GM12873 (cell line): ENCODE measurements at regions not wholly inside any gene's neighbourhood (a gene's known extent, or its start where the extent isn't known, plus 50 kb on each side); places are given as distances from the start of the nearest gene placed in this dataset.
A peak's percentile ranks its signal among the peaks of the same experiment; 100 is the strongest.

ENCODE experiments used
- TF ChIP-seq, protein P1 (sequence below): IDR thresholded peaks from 2 replicates; pipeline ENCODE4 v1.5.1; 2012; ENCODE audit warnings: low read depth, mild to moderate bottlenecking, moderate library complexity, low read length, control low read depth; ENCODE audit not compliant: insufficient read depth; ENCODE audit errors: missing control alignments

DNA sequence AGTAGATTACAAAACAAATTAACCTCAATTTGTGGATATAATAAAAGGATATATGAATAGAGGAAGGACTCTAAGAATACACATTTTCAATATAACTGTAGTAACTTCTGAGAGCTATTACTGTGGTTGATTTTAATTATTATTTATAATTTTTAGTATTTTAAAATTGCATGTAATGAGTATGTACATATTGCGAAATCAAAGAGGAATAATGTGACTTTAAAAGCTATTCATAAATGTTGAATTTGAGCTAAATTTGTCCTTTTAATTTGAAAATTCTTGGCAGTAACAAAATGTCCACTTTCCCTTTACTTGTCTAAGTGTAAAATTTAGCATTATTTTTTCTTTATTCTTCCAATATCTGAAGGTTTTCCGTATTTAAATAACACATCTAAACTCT, 750.6 kb upstream of the PCDH15 start:
- TF ChIP-seq, protein P1, sequence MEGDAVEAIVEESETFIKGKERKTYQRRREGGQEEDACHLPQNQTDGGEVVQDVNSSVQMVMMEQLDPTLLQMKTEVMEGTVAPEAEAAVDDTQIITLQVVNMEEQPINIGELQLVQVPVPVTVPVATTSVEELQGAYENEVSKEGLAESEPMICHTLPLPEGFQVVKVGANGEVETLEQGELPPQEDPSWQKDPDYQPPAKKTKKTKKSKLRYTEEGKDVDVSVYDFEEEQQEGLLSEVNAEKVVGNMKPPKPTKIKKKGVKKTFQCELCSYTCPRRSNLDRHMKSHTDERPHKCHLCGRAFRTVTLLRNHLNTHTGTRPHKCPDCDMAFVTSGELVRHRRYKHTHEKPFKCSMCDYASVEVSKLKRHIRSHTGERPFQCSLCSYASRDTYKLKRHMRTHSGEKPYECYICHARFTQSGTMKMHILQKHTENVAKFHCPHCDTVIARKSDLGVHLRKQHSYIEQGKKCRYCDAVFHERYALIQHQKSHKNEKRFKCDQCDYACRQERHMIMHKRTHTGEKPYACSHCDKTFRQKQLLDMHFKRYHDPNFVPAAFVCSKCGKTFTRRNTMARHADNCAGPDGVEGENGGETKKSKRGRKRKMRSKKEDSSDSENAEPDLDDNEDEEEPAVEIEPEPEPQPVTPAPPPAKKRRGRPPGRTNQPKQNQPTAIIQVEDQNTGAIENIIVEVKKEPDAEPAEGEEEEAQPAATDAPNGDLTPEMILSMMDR: no peak

DNA sequence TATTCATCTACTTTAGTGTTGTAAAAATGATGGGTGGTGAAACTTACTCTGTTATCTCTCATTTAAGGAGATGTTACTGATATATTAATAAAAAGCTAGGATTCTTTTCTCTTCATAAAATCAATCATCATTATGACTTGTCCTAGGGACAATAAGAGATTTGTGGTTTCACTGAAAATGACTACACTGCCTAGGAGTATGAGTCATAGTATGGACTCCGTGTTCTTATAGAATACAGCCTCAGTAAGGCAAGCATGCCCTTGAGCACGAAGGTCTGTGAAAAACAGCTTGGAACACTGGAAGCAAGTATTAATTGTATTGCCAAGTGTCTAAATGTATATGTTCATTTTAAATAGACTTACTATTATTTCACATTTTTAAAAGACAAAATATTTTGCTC, 749.2 kb upstream of the PCDH15 start:
- TF ChIP-seq, protein P1: no peak

DNA sequence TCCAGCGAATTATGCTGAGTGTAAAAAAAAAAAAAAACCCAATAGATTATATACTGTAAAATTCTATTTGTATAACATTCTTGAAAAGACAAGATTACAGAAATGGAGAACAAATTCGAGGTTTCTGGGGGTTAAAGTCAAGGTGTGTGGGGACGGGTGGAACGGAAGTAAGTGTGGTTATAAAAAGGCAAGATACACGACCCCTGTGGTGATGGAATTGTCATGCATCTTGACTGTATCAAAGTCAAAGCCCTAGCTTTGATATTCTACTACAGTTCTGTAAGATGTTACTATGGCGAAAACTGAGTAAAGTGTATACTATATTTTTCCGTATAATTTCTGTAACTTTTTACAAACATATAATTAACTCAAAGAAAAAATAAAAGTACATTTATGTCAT, 718.2 kb upstream of the PCDH15 start:
- TF ChIP-seq, protein P1: no peak

DNA sequence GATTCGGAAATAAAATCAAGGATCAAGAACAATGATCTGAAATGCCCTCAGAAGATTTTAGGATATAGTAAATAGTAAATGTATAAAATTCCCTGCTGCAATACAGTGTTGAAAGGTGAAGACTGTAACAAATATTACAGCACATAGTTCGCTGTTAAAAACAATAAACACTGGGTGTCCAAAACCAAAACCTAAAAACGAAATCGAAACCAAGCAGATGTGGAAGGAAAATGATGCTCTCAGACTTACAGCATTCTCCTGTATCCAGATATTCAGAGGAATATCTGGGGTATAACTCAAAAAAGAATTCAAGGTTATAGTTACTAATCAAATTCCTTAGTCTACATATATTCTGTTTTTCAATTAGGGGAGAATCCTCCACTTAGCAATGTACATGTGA, 708.1 kb upstream of the PCDH15 start:
- TF ChIP-seq, protein P1: no peak

DNA sequence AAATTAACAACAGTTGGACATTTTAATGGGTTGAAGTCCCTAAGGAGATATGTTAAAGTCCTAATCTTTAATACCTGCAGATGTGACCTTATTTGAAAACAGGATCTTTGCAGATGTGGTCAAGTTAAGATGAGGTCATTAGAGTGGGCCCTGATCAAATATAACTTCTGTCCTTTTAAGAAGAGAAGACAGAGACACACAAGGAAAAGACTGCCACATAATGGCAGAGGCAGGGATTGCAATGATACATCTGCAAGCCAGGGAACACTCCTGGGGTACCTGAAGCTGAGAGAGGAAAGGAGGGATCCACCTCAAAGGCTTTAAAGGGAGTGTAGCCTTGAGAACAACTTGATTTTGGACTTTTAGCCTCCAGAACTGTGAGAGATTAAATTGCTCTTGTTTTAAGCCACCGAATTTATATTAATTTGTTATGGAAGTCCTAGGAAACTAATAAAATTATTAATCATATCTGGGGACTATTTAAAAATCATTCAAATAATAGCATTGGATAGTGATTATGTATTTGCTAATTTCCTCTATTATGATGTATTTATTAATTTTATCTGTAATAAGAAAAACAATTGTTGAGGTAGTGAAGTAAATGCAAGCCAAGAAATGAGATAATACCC, 700.0 kb upstream of the PCDH15 start:
- TF ChIP-seq, protein P1: peak; percentile 70

DNA sequence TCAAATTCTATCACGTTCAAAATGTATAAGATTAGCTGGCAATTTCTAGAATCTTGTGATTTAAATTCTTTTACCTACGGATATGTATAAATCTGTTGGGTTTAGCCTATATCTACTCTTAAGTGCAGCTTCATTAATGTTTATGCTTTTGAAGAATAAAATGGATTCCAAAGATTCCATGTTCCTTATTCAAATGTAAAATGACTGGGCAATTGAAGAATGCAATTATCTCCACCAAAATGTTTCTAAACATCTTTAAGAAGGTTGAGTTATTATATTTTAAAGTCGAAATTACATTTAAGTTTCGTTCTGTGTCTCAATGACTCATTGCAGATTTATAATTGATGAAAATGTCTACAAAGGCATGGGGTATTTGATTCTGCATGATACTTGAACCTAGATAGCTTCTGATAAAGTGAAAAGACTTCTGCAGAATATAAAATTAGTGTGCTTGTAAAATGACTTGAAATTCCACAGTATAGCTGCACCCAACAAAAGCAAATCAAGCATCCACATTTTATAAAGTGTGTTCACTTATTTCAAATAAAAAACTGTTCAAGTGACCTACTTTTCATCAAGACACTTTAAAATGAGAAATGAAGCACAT, 697.0 kb upstream of the PCDH15 start:
- TF ChIP-seq, protein P1: no peak

DNA sequence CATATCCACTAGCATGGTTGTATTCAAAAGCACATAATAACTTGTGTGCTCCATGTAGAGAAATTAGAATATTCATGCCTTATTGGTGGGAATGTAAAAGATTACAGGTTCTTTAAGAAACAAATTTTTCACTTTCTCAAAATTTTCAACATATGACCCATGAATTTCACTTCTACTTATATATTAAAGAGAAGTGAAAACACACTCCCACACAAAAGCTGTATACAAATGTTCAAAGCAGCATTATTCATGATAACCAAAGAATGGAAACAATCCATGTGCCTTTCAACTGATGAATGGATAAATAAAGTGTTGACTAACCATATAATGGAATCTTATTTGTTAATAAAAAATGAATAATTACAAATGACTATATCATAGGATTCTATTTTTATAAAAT, 694.5 kb upstream of the PCDH15 start:
- TF ChIP-seq, protein P1: no peak
